ENCODE measurements at regions not wholly inside any gene's neighbourhood (a gene's known extent, or its start where the extent isn't known, plus 50 kb on each side); places are given as distances from the start of the nearest gene placed in this dataset.

- TF ChIP-seq CTCF (conservative IDR thresholded peaks at IDR 0.05; ENCODE audit: low read depth, low read length) (no peak), EZH2 (IDR thresholded peaks at IDR 0.05; ENCODE audit: borderline replicate concordance, low read depth, low read length, poor library complexity, severe bottlenecking) (no peak)
These were observed 107.0 kb upstream of the TSPAN2 start for GRCh38 chr1:115196296-115196695.
